ENCODE measurements at regions not wholly inside any gene's neighbourhood (a gene's known extent, or its start where the extent isn't known, plus 50 kb on each side); places are given as distances from the start of the nearest gene placed in this dataset.

GRCh38 chr6:23523771-23524170, 602.2 kb upstream of the NRSN1 start:
- TF ChIP-seq ZNF780A (CRISPR knock-in tag; IDR thresholded peaks at IDR 0.05) (no peak), GTF2F1 (IDR thresholded peaks at IDR 0.05; ENCODE audit: low read length) (no peak), SKIL (CRISPR knock-in tag; IDR thresholded peaks at IDR 0.05; ENCODE audit: borderline replicate concordance) (no peak), SETDB1 (CRISPR knock-in tag; IDR thresholded peaks at IDR 0.05; ENCODE audit: borderline replicate concordance) (no peak), SMC3 (IDR thresholded peaks at IDR 0.05; ENCODE audit: low read length) (no peak), CEBPB (IDR thresholded peaks at IDR 0.05; ENCODE audit: borderline replicate concordance, low read depth, low read length) (no peak), CBX2 (IDR thresholded peaks at IDR 0.05; ENCODE audit: low read depth, low read length) (no peak), CBX2 (CRISPR knock-in tag; IDR thresholded peaks at IDR 0.05; ENCODE audit: low read depth) (no peak), ZNF550 (CRISPR knock-in tag; IDR thresholded peaks at IDR 0.05; ENCODE audit: borderline replicate concordance) (no peak), MIER2 (CRISPR knock-in tag; IDR thresholded peaks at IDR 0.05) (no peak), ZNF430 (CRISPR knock-in tag; IDR thresholded peaks at IDR 0.05) (no peak), ZNF646 (CRISPR knock-in tag; IDR thresholded peaks at IDR 0.05) (no peak), TCF7 (IDR thresholded peaks at IDR 0.05; ENCODE audit: low read depth) (no peak), TBL1XR1 (IDR thresholded peaks at IDR 0.05; ENCODE audit: borderline replicate concordance, low read length, partially characterized antibody) (no peak), MYC (CRISPR knock-in tag; IDR thresholded peaks at IDR 0.05; ENCODE audit: borderline replicate concordance) (no peak)

Data from HepG2 (cell line).